HG02763 (cell line): ENCODE measurements at regions not wholly inside any gene's neighbourhood (a gene's known extent, or its start where the extent isn't known, plus 50 kb on each side); places are given as distances from the start of the nearest gene placed in this dataset.

Experiments
- ATAC-seq: cut with Tn5 transposase; IDR thresholded peaks from one replicate; pipeline ENCODE4 v1.9.1; 2021; ENCODE audit warnings: mild to moderate bottlenecking, moderate library complexity; ENCODE audit not compliant: unreplicated experiment

- no peak for ATAC-seq
These were observed 314.7 kb downstream of the PDGFC start for GRCh38 chr4:156656896-156657295.

- ATAC-seq = no peak
These were observed 317.2 kb downstream of the PDGFC start for GRCh38 chr4:156654410-156654809.

GRCh38 chr4:156643826-156644225, 327.8 kb downstream of the PDGFC start:
- no peak for ATAC-seq

- ATAC-seq = no peak
These were observed 329.4 kb downstream of the PDGFC start for GRCh38 chr4:156642161-156642560.

GRCh38 chr4:156638925-156639605, 332.5 kb downstream of the PDGFC start:
- no peak for ATAC-seq

GRCh38 chr4:156638334-156638733, 333.3 kb downstream of the PDGFC start:
- ATAC-seq = no peak

GRCh38 chr4:156636381-156636780, 335.2 kb downstream of the PDGFC start:
- ATAC-seq = no peak

GRCh38 chr4:156635051-156635450, 336.5 kb downstream of the PDGFC start:
- no peak for ATAC-seq

GRCh38 chr4:156634612-156635011, 337.0 kb downstream of the PDGFC start:
- ATAC-seq = no peak

- ATAC-seq = no peak
These were observed 337.8 kb downstream of the PDGFC start for GRCh38 chr4:156633847-156634246.

GRCh38 chr4:156628858-156629257, 342.7 kb downstream of the PDGFC start:
- ATAC-seq = no peak

GRCh38 chr4:156623376-156623775, 348.2 kb downstream of the PDGFC start:
- ATAC-seq = no peak

- ATAC-seq = no peak
These were observed 350.8 kb downstream of the PDGFC start for GRCh38 chr4:156620786-156621185.

- no peak for ATAC-seq
These were observed 352.3 kb downstream of the PDGFC start for GRCh38 chr4:156619154-156619934.

- no peak for ATAC-seq
These were observed 356.5 kb downstream of the PDGFC start for GRCh38 chr4:156615066-156615531.

- ATAC-seq = no peak
These were observed 357.1 kb downstream of the PDGFC start for GRCh38 chr4:156614536-156614935.

GRCh38 chr4:156609421-156609820, 362.2 kb downstream of the PDGFC start:
- ATAC-seq = no peak

- no peak for ATAC-seq
These were observed 362.9 kb downstream of the PDGFC start for GRCh38 chr4:156608651-156609050.

GRCh38 chr4:156607478-156607857, 364.1 kb downstream of the PDGFC start:
- no peak for ATAC-seq

- no peak for ATAC-seq
These were observed 364.8 kb downstream of the PDGFC start for GRCh38 chr4:156606554-156607477.

GRCh38 chr4:156598138-156598681, 373.4 kb downstream of the PDGFC start:
- ATAC-seq = no peak
